NOMO-1 treated with dmso at 0.1 percent for 144 hours (cell line): ENCODE measurements at regions not wholly inside any gene's neighbourhood (a gene's known extent, or its start where the extent isn't known, plus 50 kb on each side); places are given as distances from the start of the nearest gene placed in this dataset.
"Not testable (repeated sequence)": the region's sequence is repeated elsewhere in the genome, so short reads cannot be mapped to it uniquely, and the experiment has no call there.

Experiments used
- DNase-seq: peaks from one replicate; lab custom pipeline; 2025; ENCODE audit not compliant: unreplicated experiment; lab: John Stamatoyannopoulos, UW

DNA sequence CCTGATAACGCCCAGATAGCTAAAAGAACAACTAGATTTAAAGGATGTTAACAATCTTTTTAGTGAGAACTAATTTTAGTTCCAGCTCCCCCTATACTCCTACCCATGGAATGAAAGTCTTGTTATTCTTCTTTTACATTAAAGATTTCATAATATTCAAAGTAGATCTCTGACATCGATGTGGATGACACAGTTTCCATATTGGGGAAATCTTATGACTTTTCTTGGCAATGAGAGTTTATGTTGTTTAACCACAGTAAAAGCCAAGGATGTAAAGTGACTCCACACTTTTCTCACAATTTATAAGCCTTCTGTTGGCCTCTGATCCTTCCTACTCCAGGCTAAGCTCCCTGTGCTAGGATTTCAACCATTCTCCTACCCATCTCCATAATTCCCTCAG, 332.6 kb upstream of the KCNMB2 start:
- DNase-seq, result no peak

DNA sequence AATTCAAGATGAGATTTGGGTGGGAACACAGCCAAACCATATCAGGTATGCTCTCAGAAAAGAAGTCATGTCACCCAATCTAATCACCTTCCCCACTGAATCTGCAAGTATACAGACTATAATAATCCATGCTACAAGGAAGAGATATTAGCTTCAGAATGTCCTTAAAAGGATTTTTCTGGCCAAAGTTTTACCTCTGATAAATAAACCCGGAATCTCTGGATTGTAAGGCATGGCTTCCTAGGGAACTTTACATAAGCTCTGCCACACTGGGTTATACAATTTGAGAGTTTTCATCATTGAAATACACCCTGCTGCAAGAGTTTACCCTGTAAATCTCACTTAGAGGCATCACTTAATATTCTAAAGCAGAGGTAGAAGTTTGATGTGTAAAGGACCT, 330.5 kb upstream of the KCNMB2 start:
- no peak for DNase-seq

- no peak for DNase-seq
These were observed 329.7 kb upstream of the KCNMB2 start for GRCh38 chr3:178206521-178206920.

- not testable (repeated sequence) for DNase-seq
These were observed 329.1 kb upstream of the KCNMB2 start for GRCh38 chr3:178207161-178207560.

DNA sequence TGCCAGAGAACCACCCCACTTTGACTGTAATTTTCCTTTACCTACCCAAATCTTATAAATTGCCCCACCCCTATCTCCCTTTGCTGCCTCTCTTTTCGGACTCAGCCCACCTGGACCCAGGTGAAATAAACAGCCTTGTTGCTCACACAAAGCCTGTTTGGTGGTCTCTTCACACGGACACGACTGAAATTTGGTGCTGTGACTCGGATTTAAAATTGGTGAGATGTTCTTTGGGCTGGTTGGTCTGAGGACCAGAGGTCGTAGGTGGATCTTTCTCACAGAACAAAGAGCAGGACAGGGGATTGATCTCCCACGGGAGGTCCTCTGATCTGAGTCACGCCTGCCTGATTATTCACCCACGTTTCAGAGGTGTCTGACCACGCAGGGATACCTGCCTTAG, 328.6 kb upstream of the KCNMB2 start:
- DNase-seq, result not testable (repeated sequence)

- not testable (repeated sequence) for DNase-seq
These were observed 327.1 kb upstream of the KCNMB2 start for GRCh38 chr3:178209116-178209515.

GRCh38 chr3:178209618-178210017, 326.6 kb upstream of the KCNMB2 start:
- DNase-seq, result not testable (repeated sequence)

DNA sequence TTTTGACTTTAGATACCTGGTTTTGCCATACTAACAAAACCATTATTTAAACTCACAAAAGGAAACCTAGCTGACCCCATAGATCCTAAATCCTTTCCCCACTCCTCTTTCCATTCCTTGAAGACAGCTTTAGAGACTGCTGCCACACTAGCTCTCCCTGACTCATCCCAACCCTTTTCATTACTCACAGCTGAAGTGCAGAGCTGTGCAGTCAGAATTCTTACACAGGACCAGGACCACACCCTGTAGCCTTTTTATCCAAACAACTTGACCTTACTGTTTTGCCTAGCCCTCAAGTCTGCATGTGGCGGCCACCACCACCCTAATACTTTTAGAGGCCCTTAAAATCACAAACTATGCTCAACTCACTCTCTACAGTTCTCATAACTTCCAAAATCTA, 325.1 kb upstream of the KCNMB2 start:
- not testable (repeated sequence) for DNase-seq

DNA sequence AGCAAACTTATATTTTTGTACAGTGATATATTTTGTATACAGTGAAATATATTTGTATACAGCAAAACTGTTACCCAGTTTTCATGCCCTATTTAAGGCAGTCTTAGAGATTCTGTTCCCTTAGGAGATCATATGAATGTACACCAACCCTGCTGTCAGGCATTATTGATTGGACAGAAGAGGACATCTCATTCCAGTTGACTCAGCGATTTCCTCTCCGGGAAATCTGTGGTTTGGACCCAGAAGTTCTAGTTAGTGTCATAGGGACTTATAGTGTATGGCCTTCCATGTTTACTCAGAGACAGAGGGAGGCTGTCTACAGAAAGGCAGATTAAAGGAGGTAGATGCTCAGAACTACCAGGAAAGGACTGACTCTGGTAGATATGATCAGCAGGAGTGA, 318.8 kb upstream of the KCNMB2 start:
- no peak for DNase-seq

GRCh38 chr3:178218231-178218630, 318.0 kb upstream of the KCNMB2 start:
- DNase-seq, result no peak

- not testable (repeated sequence) for DNase-seq
These were observed 316.6 kb upstream of the KCNMB2 start for GRCh38 chr3:178219661-178220060.

GRCh38 chr3:178223876-178224275, 312.4 kb upstream of the KCNMB2 start:
- no peak for DNase-seq

- DNase-seq, result no peak
These were observed 310.1 kb upstream of the KCNMB2 start for GRCh38 chr3:178226094-178226493.

GRCh38 chr3:178231645-178232044, 304.6 kb upstream of the KCNMB2 start:
- DNase-seq, result no peak

DNA sequence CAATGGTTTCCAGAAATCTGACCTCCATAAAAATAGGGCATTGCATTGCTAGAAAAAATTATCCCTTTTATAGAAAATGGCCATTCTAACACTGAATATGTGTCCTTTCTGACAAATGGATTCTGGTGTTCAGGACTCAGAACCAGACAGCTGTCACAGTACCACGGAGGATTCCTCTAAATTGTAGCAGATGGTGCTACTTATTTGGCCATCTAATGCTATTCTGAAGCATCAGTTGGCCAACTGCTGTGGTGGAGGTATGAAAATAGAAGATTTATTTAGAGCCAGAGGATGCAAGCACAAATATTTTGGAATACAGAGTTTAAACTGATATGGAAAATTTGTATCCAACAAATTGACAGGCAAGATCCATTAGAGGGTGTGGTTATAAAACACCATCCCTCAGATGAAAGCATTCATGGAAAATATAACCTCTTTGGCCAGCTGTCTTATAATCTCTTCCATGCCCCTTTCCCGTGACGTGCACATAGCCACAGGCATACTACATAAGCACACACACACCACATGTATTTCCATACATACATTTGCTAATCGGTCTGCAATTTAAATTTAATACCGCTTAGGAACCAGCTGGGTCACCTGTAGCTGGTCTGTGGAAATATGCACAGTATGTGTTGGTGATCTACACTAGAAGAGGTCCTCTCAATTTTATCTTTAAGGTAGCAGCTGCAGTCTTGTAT, 302.7 kb upstream of the KCNMB2 start:
- no peak for DNase-seq

GRCh38 chr3:178236555-178237277, 299.5 kb upstream of the KCNMB2 start:
- no peak for DNase-seq

DNA sequence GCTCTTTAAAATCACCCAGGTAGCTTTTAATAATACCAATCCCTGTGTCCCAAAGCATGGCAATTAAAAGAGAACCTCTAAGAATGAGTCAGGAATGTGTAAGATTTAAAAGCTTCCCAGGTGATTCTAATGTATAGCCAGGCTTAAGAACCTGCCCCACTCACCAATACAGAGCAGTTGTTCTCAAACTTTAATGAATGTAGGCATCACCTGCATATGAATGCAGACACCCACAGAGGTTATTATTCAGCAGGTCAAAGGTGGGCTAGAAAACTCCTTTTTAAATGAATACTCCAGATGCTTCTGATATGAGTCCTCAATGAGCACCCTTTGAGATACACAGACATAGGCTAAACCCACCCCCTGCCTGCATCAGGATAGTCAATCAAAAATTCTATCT, 298.1 kb upstream of the KCNMB2 start:
- DNase-seq, result no peak

GRCh38 chr3:178244733-178245709, 291.2 kb upstream of the KCNMB2 start:
- no peak for DNase-seq

DNA sequence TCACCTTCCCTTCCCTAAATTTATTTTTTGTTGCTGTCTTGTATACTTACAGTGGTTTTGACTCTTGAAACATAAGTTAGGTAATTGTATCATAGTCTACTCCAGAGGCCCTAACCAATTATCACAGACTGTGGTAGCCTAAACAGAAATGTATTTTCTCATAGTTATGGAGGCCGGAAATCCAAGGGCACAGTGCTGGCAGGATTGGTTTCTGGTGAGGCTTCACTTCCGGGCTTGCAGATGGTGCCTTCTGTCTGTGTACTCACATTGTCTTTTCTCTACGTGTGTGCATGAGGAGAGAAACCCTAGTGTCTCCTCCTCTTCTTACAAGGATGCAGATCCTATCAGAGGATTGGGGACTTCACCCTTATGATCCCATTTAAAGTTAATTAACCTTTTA, 290.2 kb upstream of the KCNMB2 start:
- DNase-seq, result no peak

- DNase-seq, result no peak
These were observed 280.9 kb upstream of the KCNMB2 start for GRCh38 chr3:178255315-178255714.

DNA sequence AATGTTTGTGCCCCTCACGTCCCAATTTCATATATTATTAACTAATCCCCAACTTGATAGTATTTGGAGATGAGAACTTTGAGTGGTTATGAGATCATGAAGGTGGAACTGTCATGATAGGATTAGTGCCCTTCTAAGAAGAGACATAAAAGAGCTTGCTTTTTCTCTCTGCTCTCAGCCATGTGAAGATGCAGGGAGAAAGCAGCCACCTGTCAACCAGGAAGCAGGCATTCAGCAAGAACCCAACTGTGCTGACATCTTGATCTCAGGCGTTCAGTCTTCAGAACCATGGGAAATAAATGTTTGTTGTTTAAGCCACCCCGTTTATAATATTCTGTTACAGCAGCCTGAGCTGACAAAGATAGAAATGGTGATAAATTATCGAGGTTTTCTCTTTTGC, 278.7 kb upstream of the KCNMB2 start:
- no peak for DNase-seq
